Pancreas (tissue), 10 donors: ENCODE measurements at regions not wholly inside any gene's neighbourhood (a gene's known extent, or its start where the extent isn't known, plus 50 kb on each side); places are given as distances from the start of the nearest gene placed in this dataset.

Experiments
- ATAC-seq, 4 donors: fragments of 200-7000 bp; cut with Tn5 transposase; one replicate each; pipeline versions ENCODE4 v1.8.0 to v1.9.1; 2020; ENCODE audit warnings: mild to moderate bottlenecking in 4 of 4, moderate library complexity in 4 of 4
- DNase-seq, 6 donors: peaks; one replicate each; pipeline ENCODE4 v3.0.0-alpha.2; 2020
- FAIRE-seq: peaks from 2 replicates; lab custom pipeline; 2012; peaks lifted over from hg19 to GRCh38; lab: Jason Lieb, UNC
- H3K27ac ChIP-seq, 4 donors: fragments of 200-600 bp; sonication (generic); 1 replicate in 3 of 4; 2 replicates in 1 of 4; pipeline versions ENCODE4 v1.5.0 to v1.8.0; 2020
- H3K27me3 ChIP-seq, 4 donors: fragments of 200-600 bp; one replicate each; pipeline ENCODE4 v1.8.0; 2021
- H3K36me3 ChIP-seq, 3 donors: fragments of 200-600 bp; sonication (generic) in 1 of 3; one replicate each; pipeline versions ENCODE4 v1.5.0 to v1.8.0; 2020 to 2021
- H3K4me1 ChIP-seq, 3 donors: fragments of 200-600 bp; one replicate each; pipeline ENCODE4 v1.8.0; 2021
- H3K4me3 ChIP-seq, 4 donors: fragments of 200-600 bp; sonication (generic) in 2 of 4; one replicate each; pipeline versions ENCODE4 v1.5.0 to v1.8.0; 2020 to 2021
- H3K9me3 ChIP-seq, 4 donors: fragments of 200-600 bp; one replicate each; pipeline ENCODE4 v1.8.0; 2021
- CTCF ChIP-seq, 4 donors: fragments of 200-600 bp; sonication (generic) in 3 of 4; IDR thresholded peaks; one replicate each; pipeline versions ENCODE4 v1.5.0 to v1.8.0; 2021; ENCODE audit warnings: antibody characterized with exemption in 4 of 4
- WGBS, 2 donors: extraction: QIAGEN DNeasy Blood & Tissue Kit; methylation state at CpG; one replicate each; pipeline ENCODE4 v1.1.7; 2013; 5-methylcytosine and 5-hydroxymethylcytosine counted together
- intact Hi-C, 3 donors: fragments of 100-400 bp; cut with DNase I; formaldehyde crosslinking; loops; one replicate each; pipeline versions ENCODE4 v1.11.1 to v1.14.2; 2022
- donor health status: healthy with polysubstance abuse.
- donor health status: DM: no; HTN: no; CAD: no; lungs with moderate emphysema.
- donor health status: DM: no; HTN: no; CAD: no.
- donor health status: control.
- donor health status: control.
- donor health status: Bipolar disorder and iron deficiency.
- donor health status: DM: yes; HTN: yes; CAD: no.
- donor health status: DM: no; HTN: no; CAD: no.
- donor health status: DM: no; HTN: no; CAD: no.
- donor health status: DM: yes; HTN: yes; CAD: no.

GRCh38 chr5:117255211-117256027 is 680.8 kb upstream of the SEMA6A start:
- FAIRE-seq (no peak), DNase-seq (no peak), ATAC-seq (no peak)
- no peaks in the 10 kb centered on the region for H3K9me3 ChIP-seq
- TF ChIP-seq CTCF (IDR thresholded peaks at IDR 0.05), result no peak
- WGBS, 2 donors, result 56 to 69% methylated on average over 10 of the region's 10 CpGs
- H3K27me3 ChIP-seq, result no peaks in the 10 kb centered on the region
- intact Hi-C loops, result no loop called here
- H3K27ac ChIP-seq, result no peak overlapping the region
- no peak overlapping the region for H3K4me3 ChIP-seq
- no peaks in the 10 kb centered on the region for H3K36me3 ChIP-seq
- H3K4me1 ChIP-seq, result no peaks in the 10 kb centered on the region

GRCh38 chr5:117252566-117252965 is 677.9 kb upstream of the SEMA6A start:
- FAIRE-seq, result no peak
- TF ChIP-seq CTCF (IDR thresholded peaks at IDR 0.05), result no peak

GRCh38 chr5:117249086-117249815 is 674.6 kb upstream of the SEMA6A start:
- Histone ChIP-seq H3K27me3 (no peaks in the 10 kb centered on the region), H3K4me1 (no peaks in the 10 kb centered on the region), H3K9me3 (no peaks in the 10 kb centered on the region), H3K27ac (no peak overlapping the region), H3K4me3 (no peak overlapping the region), H3K36me3 (no peaks in the 10 kb centered on the region)
- ATAC-seq, result no peak
- 61 to 72% methylated on average over 5 of the region's 5 CpGs for WGBS, 2 donors
- FAIRE-seq, result no peak
- TF ChIP-seq CTCF (IDR thresholded peaks at IDR 0.05), result no peak
- no peak for DNase-seq
- intact Hi-C loops, result no loop called here

More at GRCh38 chr5:117252566-117252965, 677.9 kb upstream of the SEMA6A start:
- no peak for DNase-seq
- Histone ChIP-seq H3K36me3 (no peaks in the 10 kb centered on the region), H3K4me3 (no peak overlapping the region), H3K27ac (no peak overlapping the region), H3K27me3 (no peaks in the 10 kb centered on the region), H3K4me1 (no peaks in the 10 kb centered on the region), H3K9me3 (no peaks in the 10 kb centered on the region)
- ATAC-seq, result no peak
- intact Hi-C loops, result no loop called here

- H3K4me3 ChIP-seq, result no peak overlapping the region
- H3K36me3 ChIP-seq, result no peaks in the 10 kb centered on the region
- H3K9me3 ChIP-seq, result no peaks in the 10 kb centered on the region
- TF ChIP-seq CTCF (IDR thresholded peaks at IDR 0.05), result no peak
- no peak overlapping the region for H3K27ac ChIP-seq
- intact Hi-C loops, result no loop called here
- H3K4me1 ChIP-seq, result no peaks in the 10 kb centered on the region
- FAIRE-seq (no peak), ATAC-seq (no peak), DNase-seq (no peak)
- H3K27me3 ChIP-seq, result no peaks in the 10 kb centered on the region
Measured at GRCh38 chr5:117246424-117246823, 671.8 kb upstream of the SEMA6A start.

- FAIRE-seq, result no peak
- DNase-seq, result no peak
- Histone ChIP-seq H3K4me1 (no peaks in the 10 kb centered on the region), H3K36me3 (no peaks in the 10 kb centered on the region), H3K9me3 (no peaks in the 10 kb centered on the region), H3K4me3 (no peak overlapping the region), H3K27ac (no peak overlapping the region), H3K27me3 (no peaks in the 10 kb centered on the region)
- intact Hi-C loops, result no loop called here
- no peak for TF ChIP-seq CTCF (IDR thresholded peaks at IDR 0.05)
- no peak for ATAC-seq
- 80 to 82% methylated on average over 1 of the region's 1 CpG for WGBS, 2 donors
Measured at GRCh38 chr5:117245130-117245529, 670.5 kb upstream of the SEMA6A start.
